ENCODE measurements at regions not wholly inside any gene's neighbourhood (a gene's known extent, or its start where the extent isn't known, plus 50 kb on each side); places are given as distances from the start of the nearest gene placed in this dataset.

GRCh38 chr12:130242506-130242905 lies 80.2 kb downstream of the FZD10 start:
- no peak for DNase-seq (ENCODE audit: low read depth)
- TF ChIP-seq, protein P1, sequence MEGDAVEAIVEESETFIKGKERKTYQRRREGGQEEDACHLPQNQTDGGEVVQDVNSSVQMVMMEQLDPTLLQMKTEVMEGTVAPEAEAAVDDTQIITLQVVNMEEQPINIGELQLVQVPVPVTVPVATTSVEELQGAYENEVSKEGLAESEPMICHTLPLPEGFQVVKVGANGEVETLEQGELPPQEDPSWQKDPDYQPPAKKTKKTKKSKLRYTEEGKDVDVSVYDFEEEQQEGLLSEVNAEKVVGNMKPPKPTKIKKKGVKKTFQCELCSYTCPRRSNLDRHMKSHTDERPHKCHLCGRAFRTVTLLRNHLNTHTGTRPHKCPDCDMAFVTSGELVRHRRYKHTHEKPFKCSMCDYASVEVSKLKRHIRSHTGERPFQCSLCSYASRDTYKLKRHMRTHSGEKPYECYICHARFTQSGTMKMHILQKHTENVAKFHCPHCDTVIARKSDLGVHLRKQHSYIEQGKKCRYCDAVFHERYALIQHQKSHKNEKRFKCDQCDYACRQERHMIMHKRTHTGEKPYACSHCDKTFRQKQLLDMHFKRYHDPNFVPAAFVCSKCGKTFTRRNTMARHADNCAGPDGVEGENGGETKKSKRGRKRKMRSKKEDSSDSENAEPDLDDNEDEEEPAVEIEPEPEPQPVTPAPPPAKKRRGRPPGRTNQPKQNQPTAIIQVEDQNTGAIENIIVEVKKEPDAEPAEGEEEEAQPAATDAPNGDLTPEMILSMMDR (conservative IDR thresholded peaks at IDR 0.05; ENCODE audit: low read length) = no peak
- H3K4me3 ChIP-seq (ENCODE audit: low read length) = no peak overlapping the region

GRCh38 chr12:130245251-130245650 lies 83.0 kb downstream of the FZD10 start:
- TF ChIP-seq, protein P1 (conservative IDR thresholded peaks at IDR 0.05; ENCODE audit: low read length) = no peak
- no peak for DNase-seq (ENCODE audit: low read depth)
- no peak overlapping the region for H3K4me3 ChIP-seq (ENCODE audit: low read length)

GRCh38 chr12:130246560-130246959 lies 84.3 kb downstream of the FZD10 start:
- TF ChIP-seq, protein P1 (conservative IDR thresholded peaks at IDR 0.05; ENCODE audit: low read length) = no peak
- H3K4me3 ChIP-seq (ENCODE audit: low read length) = no peak overlapping the region
- DNase-seq (ENCODE audit: low read depth) = no peak

GRCh38 chr12:130247634-130248237 lies 85.5 kb downstream of the FZD10 start:
- no peak for DNase-seq (ENCODE audit: low read depth)
- TF ChIP-seq, protein P1 (conservative IDR thresholded peaks at IDR 0.05; ENCODE audit: low read length) = no peak
- no peak overlapping the region for H3K4me3 ChIP-seq (ENCODE audit: low read length)

DNA sequence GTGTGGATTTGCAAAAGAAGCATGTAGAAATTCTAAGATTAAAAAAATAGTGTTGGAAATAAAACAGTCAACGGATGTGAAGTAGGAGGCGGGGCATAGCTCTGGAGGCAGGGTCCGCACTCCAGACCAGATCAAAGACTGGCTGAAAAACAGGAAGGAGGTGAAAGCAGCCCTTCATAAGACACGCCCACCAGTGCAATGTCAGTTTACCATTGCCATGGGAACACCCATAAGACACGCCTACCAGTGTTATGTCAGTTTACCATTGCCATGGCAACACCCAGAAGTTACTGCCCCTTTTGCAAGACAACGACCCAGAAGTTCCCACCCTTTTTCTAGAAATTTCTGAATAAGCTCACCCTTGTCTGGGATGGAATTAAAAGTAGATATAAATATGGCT lies 87.1 kb downstream of the FZD10 start:
- TF ChIP-seq, protein P1 (conservative IDR thresholded peaks at IDR 0.05; ENCODE audit: low read length) = no peak
- no peak overlapping the region for H3K4me3 ChIP-seq (ENCODE audit: low read length)
- no peak for DNase-seq (ENCODE audit: low read depth)

- TF ChIP-seq, protein P1 (conservative IDR thresholded peaks at IDR 0.05; ENCODE audit: low read length) = no peak
- DNase-seq (ENCODE audit: low read depth) = no peak
- H3K4me3 ChIP-seq (ENCODE audit: low read length) = no peak overlapping the region
These were observed 86.4 kb upstream of the PIWIL1 start for GRCh38 chr12:130251236-130251780.

DNA sequence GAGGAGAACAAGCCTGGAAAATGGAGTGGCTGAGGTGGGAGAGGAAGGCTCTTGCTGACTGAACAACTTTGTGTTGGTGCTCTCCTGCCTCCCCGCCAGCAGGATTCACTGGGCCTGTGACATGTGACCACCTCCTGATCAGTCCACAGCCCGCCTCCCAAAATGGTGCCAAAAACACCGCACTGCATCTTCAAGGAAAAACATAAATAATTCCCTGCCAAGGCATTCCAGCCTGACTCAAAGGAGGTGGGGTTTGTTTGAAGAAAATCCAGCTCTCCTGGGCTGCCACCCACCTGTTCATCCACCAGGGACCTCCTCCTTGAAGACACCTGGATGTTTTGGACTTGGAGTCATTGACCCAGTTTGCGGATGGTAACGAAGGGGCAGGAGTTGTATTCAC lies 83.8 kb upstream of the PIWIL1 start:
- no peak for DNase-seq (ENCODE audit: low read depth)
- TF ChIP-seq, protein P1 (conservative IDR thresholded peaks at IDR 0.05; ENCODE audit: low read length) = no peak
- no peak overlapping the region for H3K4me3 ChIP-seq (ENCODE audit: low read length)
